ENCODE measurements at regions not wholly inside any gene's neighbourhood (a gene's known extent, or its start where the extent isn't known, plus 50 kb on each side); places are given as distances from the start of the nearest gene placed in this dataset.
"Not testable (repeated sequence)": the region's sequence is repeated elsewhere in the genome, so short reads cannot be mapped to it uniquely, and the experiment has no call there.

- DNase-seq (ENCODE audit: low spot score), result no peak
Observed at GRCh38 chr4:137956256-137956655, 285.9 kb downstream of the SLC7A11 start.

- no peak for DNase-seq (ENCODE audit: low spot score)
Observed at GRCh38 chr4:137955595-137955994, 286.6 kb downstream of the SLC7A11 start.

- no peak for DNase-seq (ENCODE audit: low spot score)
Observed at GRCh38 chr4:137952116-137952515, 290.0 kb downstream of the SLC7A11 start.

GRCh38 chr4:137950286-137950685, 291.9 kb downstream of the SLC7A11 start:
- no peak for DNase-seq (ENCODE audit: low spot score)

- no peak for DNase-seq (ENCODE audit: low spot score)
Observed at GRCh38 chr4:137949746-137950145, 292.4 kb downstream of the SLC7A11 start.

GRCh38 chr4:137946453-137947174, 295.5 kb downstream of the SLC7A11 start:
- DNase-seq (ENCODE audit: low spot score), result no peak

GRCh38 chr4:137942815-137943214, 299.3 kb downstream of the SLC7A11 start:
- not testable (repeated sequence) for DNase-seq (ENCODE audit: low spot score)

- DNase-seq (ENCODE audit: low spot score), result not testable (repeated sequence)
Observed at GRCh38 chr4:137942015-137942515, 300.1 kb downstream of the SLC7A11 start.

GRCh38 chr4:137934911-137935310, 307.2 kb downstream of the SLC7A11 start:
- DNase-seq (ENCODE audit: low spot score), result no peak

GRCh38 chr4:137934046-137934445, 308.1 kb downstream of the SLC7A11 start:
- DNase-seq (ENCODE audit: low spot score), result no peak

GRCh38 chr4:137927972-137928371, 314.2 kb downstream of the SLC7A11 start:
- DNase-seq (ENCODE audit: low spot score), result no peak

GRCh38 chr4:137923494-137923893, 318.7 kb downstream of the SLC7A11 start:
- DNase-seq (ENCODE audit: low spot score), result no peak

GRCh38 chr4:137922721-137923120, 319.4 kb downstream of the SLC7A11 start:
- DNase-seq (ENCODE audit: low spot score), result no peak

GRCh38 chr4:137909529-137910309, 332.4 kb downstream of the SLC7A11 start:
- DNase-seq (ENCODE audit: low spot score), result no peak

- DNase-seq (ENCODE audit: low spot score), result no peak
Observed at GRCh38 chr4:137905930-137906329, 336.2 kb downstream of the SLC7A11 start.

GRCh38 chr4:137901114-137901513, 341.0 kb downstream of the SLC7A11 start:
- DNase-seq (ENCODE audit: low spot score), result no peak

- no peak for DNase-seq (ENCODE audit: low spot score)
Observed at GRCh38 chr4:137896221-137896737, 345.9 kb downstream of the SLC7A11 start.

GRCh38 chr4:137895515-137895914, 346.6 kb downstream of the SLC7A11 start:
- DNase-seq (ENCODE audit: low spot score), result not testable (repeated sequence)

GRCh38 chr4:137892134-137892533, 350.0 kb downstream of the SLC7A11 start:
- DNase-seq (ENCODE audit: low spot score), result no peak

- DNase-seq (ENCODE audit: low spot score), result no peak
Observed at GRCh38 chr4:137890812-137891211, 351.3 kb downstream of the SLC7A11 start.

- DNase-seq (ENCODE audit: low spot score), result no peak
Observed at GRCh38 chr4:137881641-137882040, 349.3 kb upstream of the PCDH18 start.

- not testable (repeated sequence) for DNase-seq (ENCODE audit: low spot score)
Observed at GRCh38 chr4:137868067-137868466, 335.8 kb upstream of the PCDH18 start.

GRCh38 chr4:137866671-137867070, 334.4 kb upstream of the PCDH18 start:
- DNase-seq (ENCODE audit: low spot score), result no peak

Data from ureter (tissue), 1 donor.